ENCODE measurements at regions not wholly inside any gene's neighbourhood (a gene's known extent, or its start where the extent isn't known, plus 50 kb on each side); places are given as distances from the start of the nearest gene placed in this dataset.

DNA sequence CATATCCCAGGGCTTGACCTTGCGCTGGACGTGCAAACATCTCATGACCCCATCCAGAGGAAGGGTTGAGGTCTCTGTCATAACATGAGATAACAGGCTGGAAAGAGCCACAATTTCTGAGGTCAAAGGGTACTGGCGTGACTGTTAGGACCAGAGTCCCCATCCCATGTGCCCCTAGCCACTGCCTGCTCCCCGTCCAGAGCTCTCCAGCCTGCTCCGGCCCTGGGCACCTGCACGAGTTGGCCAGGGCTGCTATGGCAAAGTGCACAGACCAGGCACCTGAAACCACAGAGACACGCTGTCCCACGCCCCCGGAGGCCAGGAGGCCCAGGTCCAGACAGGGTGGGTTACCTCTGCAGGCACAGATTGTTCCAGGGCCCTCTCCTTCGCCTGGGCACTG is 58.9 kb downstream of the SHANK2 start:
- Histone ChIP-seq H3K4me3 (no peak overlapping the region), H3K4me1 (replicated peaks in 1 of 2; ENCODE audit: control insufficient read depth in 2 of 2, insufficient read depth in 2 of 2, low read length in 2 of 2) (no peaks in the 10 kb centered on the region), H3K4me2 (ENCODE audit: insufficient read depth, low read length) (no peak overlapping the region), H3K27me3 (ENCODE audit: control insufficient read depth in 2 of 2, insufficient read depth in 2 of 2, low read length in 2 of 2) (peaks cover 6 to 70% of the 10 kb centered on the region in 2 experiments; a peak in 4 of 5 replicates), H3K9me3 (replicated peaks; ENCODE audit: control insufficient read depth, insufficient read depth, low read depth, low read length) (no peaks in the 10 kb centered on the region), H2AFZ (ENCODE audit: low read depth, low read length) (no peak overlapping the region), H3K9ac (ENCODE audit: insufficient read depth in 1 of 2, low read depth in 2 of 2, low read length in 2 of 2) (no peak overlapping the region), H3K27ac (ENCODE audit: extremely low read depth, low read depth, low read length) (no peak overlapping the region), H3K79me2 (ENCODE audit: control insufficient read depth, insufficient read depth, low read length) (no peaks in the 10 kb centered on the region), H3K9me1 (ENCODE audit: control insufficient read depth, insufficient read depth, low read length) (no peaks in the 10 kb centered on the region), H4K20me1 (replicated peaks; ENCODE audit: control insufficient read depth, insufficient read depth, low read length) (0 out of 2 replicates have a peak, but pooled peaks cover 8% of the 10 kb centered on the region), H3K36me3 (ENCODE audit: control insufficient read depth, insufficient read depth, low read length) (no peaks in the 10 kb centered on the region)
- no peak for TF ChIP-seq CCAR2 (IDR thresholded peaks at IDR 0.05; ENCODE audit: low read depth, low read length)
- TF ChIP-seq ZNF316 (IDR thresholded peaks at IDR 0.05): no peak
- TF ChIP-seq FUS (optimal IDR thresholded peaks at IDR 0.05; ENCODE audit: low read depth, low read length): no peak
- TF ChIP-seq, protein P1, sequence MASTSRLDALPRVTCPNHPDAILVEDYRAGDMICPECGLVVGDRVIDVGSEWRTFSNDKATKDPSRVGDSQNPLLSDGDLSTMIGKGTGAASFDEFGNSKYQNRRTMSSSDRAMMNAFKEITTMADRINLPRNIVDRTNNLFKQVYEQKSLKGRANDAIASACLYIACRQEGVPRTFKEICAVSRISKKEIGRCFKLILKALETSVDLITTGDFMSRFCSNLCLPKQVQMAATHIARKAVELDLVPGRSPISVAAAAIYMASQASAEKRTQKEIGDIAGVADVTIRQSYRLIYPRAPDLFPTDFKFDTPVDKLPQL (IDR thresholded peaks at IDR 0.05; ENCODE audit: extremely low read depth, insufficient read length): no peak
- TF ChIP-seq TAF1 (IDR thresholded peaks at IDR 0.05; ENCODE audit: control insufficient read depth, extremely low read depth, insufficient read depth, low read length, severe bottlenecking): no peak
- TF ChIP-seq GTF2F1 (IDR thresholded peaks at IDR 0.05; ENCODE audit: low read depth, low read length): no peak
- ChIA-PET POLR2A (interaction anchor here (1.0 kb wide), 1 partner anchor 9 kb away, joined by 4 read pairs; no protein-coding TSS in a partner anchor), CTCF (ENCODE audit: low intra/inter-chr PET ratio) (no interaction called here)
- WGBS (ENCODE audit: insufficient coverage, low coverage, missing lambda C conversion rate): 2% methylated on average over 10 of the region's 10 CpGs
- in situ Hi-C loops (cut with MboI): no loop called here
- intact Hi-C loops (cut with micrococcal nuclease): no loop called here
- no TSS peak for BruUV-seq (replicated peaks)
- DNase-seq (ENCODE audit: extremely low read depth in 1 of 4, low spot score in 3 of 4) (no peak), FAIRE-seq (no peak), ATAC-seq (no peak)

DNA sequence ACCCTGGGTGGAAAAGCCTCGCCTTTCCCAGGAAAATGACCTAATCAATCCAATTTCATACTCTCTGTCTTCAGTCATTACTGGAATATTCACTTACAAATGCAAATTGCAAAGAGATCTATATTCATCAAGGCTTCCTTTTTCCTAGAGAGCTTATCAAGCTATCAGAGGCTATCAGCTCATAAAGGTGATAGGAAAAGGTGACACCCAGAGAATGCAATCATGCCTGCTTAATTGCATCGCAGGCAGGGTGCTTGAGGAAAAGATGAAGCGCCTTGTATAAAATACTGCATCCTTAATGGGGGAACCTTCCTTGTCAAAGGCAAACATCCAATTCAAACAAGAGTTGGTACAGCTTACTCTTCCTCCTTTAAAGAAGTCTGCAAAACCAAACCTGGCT is 59.7 kb downstream of the SHANK2 start:
- Histone ChIP-seq H3K27ac (ENCODE audit: extremely low read depth, low read depth, low read length) (no peak overlapping the region), H4K20me1 (replicated peaks; ENCODE audit: control insufficient read depth, insufficient read depth, low read length) (0 out of 2 replicates have a peak, but pooled peaks cover 10% of the 10 kb centered on the region), H3K4me1 (replicated peaks in 1 of 2; ENCODE audit: control insufficient read depth in 2 of 2, insufficient read depth in 2 of 2, low read length in 2 of 2) (no peaks in the 10 kb centered on the region), H2AFZ (ENCODE audit: low read depth, low read length) (no peak overlapping the region), H3K9ac (ENCODE audit: insufficient read depth in 1 of 2, low read depth in 2 of 2, low read length in 2 of 2) (no peak overlapping the region), H3K9me3 (replicated peaks; ENCODE audit: control insufficient read depth, insufficient read depth, low read depth, low read length) (no peaks in the 10 kb centered on the region), H3K27me3 (ENCODE audit: control insufficient read depth in 2 of 2, insufficient read depth in 2 of 2, low read length in 2 of 2) (peaks cover 2 to 69% of the 10 kb centered on the region in 2 experiments), H3K4me3 (no peak overlapping the region), H3K9me1 (ENCODE audit: control insufficient read depth, insufficient read depth, low read length) (no peaks in the 10 kb centered on the region), H3K79me2 (ENCODE audit: control insufficient read depth, insufficient read depth, low read length) (no peaks in the 10 kb centered on the region), H3K4me2 (ENCODE audit: insufficient read depth, low read length) (no peak overlapping the region), H3K36me3 (ENCODE audit: control insufficient read depth, insufficient read depth, low read length) (no peaks in the 10 kb centered on the region)
- ATAC-seq (no peak), DNase-seq (ENCODE audit: extremely low read depth in 1 of 4, low spot score in 3 of 4) (no peak), FAIRE-seq (no peak)
- POLR2A ChIA-PET: interaction anchor here (0.7 to 1.0 kb wide), 2 partner anchors 10 to 11 kb away, joined by 3 to 4 read pairs; no protein-coding TSS in a partner anchor
- TF ChIP-seq FIP1L1 (IDR thresholded peaks at IDR 0.05; ENCODE audit: low read depth, low read length, poor library complexity, severe bottlenecking) (no peak), CC2D1A (IDR thresholded peaks at IDR 0.05) (no peak), RHOXF2B (CRISPR knock-in tag; conservative IDR thresholded peaks at IDR 0.05) (no peak), ZNF324 (CRISPR knock-in tag; IDR thresholded peaks at IDR 0.05) (no peak), ZNF232 (CRISPR knock-in tag; IDR thresholded peaks at IDR 0.05) (no peak), ZNF316 (IDR thresholded peaks at IDR 0.05) (no peak)
- TF ChIP-seq, protein P2, sequence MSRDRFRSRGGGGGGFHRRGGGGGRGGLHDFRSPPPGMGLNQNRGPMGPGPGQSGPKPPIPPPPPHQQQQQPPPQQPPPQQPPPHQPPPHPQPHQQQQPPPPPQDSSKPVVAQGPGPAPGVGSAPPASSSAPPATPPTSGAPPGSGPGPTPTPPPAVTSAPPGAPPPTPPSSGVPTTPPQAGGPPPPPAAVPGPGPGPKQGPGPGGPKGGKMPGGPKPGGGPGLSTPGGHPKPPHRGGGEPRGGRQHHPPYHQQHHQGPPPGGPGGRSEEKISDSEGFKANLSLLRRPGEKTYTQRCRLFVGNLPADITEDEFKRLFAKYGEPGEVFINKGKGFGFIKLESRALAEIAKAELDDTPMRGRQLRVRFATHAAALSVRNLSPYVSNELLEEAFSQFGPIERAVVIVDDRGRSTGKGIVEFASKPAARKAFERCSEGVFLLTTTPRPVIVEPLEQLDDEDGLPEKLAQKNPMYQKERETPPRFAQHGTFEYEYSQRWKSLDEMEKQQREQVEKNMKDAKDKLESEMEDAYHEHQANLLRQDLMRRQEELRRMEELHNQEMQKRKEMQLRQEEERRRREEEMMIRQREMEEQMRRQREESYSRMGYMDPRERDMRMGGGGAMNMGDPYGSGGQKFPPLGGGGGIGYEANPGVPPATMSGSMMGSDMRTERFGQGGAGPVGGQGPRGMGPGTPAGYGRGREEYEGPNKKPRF (IDR thresholded peaks at IDR 0.05; ENCODE audit: low read depth, low read length): no peak
- TF ChIP-seq, protein P3, sequence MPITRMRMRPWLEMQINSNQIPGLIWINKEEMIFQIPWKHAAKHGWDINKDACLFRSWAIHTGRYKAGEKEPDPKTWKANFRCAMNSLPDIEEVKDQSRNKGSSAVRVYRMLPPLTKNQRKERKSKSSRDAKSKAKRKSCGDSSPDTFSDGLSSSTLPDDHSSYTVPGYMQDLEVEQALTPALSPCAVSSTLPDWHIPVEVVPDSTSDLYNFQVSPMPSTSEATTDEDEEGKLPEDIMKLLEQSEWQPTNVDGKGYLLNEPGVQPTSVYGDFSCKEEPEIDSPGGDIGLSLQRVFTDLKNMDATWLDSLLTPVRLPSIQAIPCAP (CRISPR knock-in tag; IDR thresholded peaks at IDR 0.05; ENCODE audit: borderline replicate concordance): no peak
- intact Hi-C loops (cut with micrococcal nuclease) (no loop called here), in situ Hi-C loops (cut with MboI) (no loop called here)
- CTCF ChIA-PET (ENCODE audit: low intra/inter-chr PET ratio): no interaction called here
- WGBS (ENCODE audit: insufficient coverage, low coverage, missing lambda C conversion rate): 0% methylated on average over 3 of the region's 3 CpGs
- BruUV-seq (replicated peaks): no TSS peak
